Adrenal gland (tissue), 9 donors: ENCODE measurements at regions not wholly inside any gene's neighbourhood (a gene's known extent, or its start where the extent isn't known, plus 50 kb on each side); places are given as distances from the start of the nearest gene placed in this dataset.

Source experiments
- DNase-seq, 7 donors: peaks; one replicate each; pipeline ENCODE4 v3.0.0-alpha.2; 2019 to 2020
- H3K27ac ChIP-seq, 5 donors: fragments of 200-600 bp; sonication (generic) in 4 of 5; 1 replicate in 3 of 5; 2 replicates in 2 of 5; pipeline versions ENCODE4 v1.5.1 to v1.8.0; 2016 to 2020; ENCODE audit warnings: mild to moderate bottlenecking in 1 of 5
- H3K27me3 ChIP-seq: fragments of 200-600 bp; 2 replicates; pipeline ENCODE4 v1.8.0; 2021
- H3K36me3 ChIP-seq, 2 donors: fragments of 200-600 bp; replicated peaks in 1 of 2; 1 replicate in 1 of 2; 2 replicates in 1 of 2; pipeline versions ENCODE4 v1.5.1 to v1.8.0; 2018 to 2022
- H3K4me1 ChIP-seq, 2 donors: fragments of 200-600 bp; replicated peaks in 1 of 2; 1 replicate in 1 of 2; 2 replicates in 1 of 2; pipeline versions ENCODE4 v1.5.1 to v1.8.0; 2018 to 2021
- H3K4me3 ChIP-seq, 4 donors: fragments of 200-600 bp; sonication (generic) in 3 of 4; one replicate each; pipeline ENCODE4 v1.5.1; 2016 to 2018
- H3K9me3 ChIP-seq, 3 donors: fragments of 200-600 bp; sonication (generic) in 1 of 3; replicated peaks in 1 of 3; 1 replicate in 2 of 3; 2 replicates in 1 of 3; pipeline versions ENCODE4 v1.5.1 to v1.8.0; 2016 to 2021
- POLR2A ChIP-seq, 2 donors: fragments of 450-650 bp; IDR thresholded peaks; one replicate each; pipeline ENCODE4 v1.6.1; 2017; ENCODE audit warnings: antibody characterized with exemption in 2 of 2, mild to moderate bottlenecking in 2 of 2, moderate library complexity in 1 of 2
- WGBS, 4 donors: extraction: QIAGEN DNeasy Blood & Tissue Kit in 2 of 4; methylation state at CpG; one replicate each; pipeline versions ENCODE4 v1.1.5 to v1.1.7; 2013 to 2017; 5-methylcytosine and 5-hydroxymethylcytosine counted together
- intact Hi-C, 2 donors: fragments of 100-400 bp; cut with DNase I; formaldehyde crosslinking; loops; one replicate each; pipeline versions ENCODE4 v1.14.1 to v1.15.0; 2022 to 2023
- TF ChIP-seq, protein P1 (sequence below), 6 experiments: fragments of 450-650 bp in 4 of 6; fragments of 200-600 bp in 2 of 6; sonication (generic) in 1 of 6; IDR thresholded peaks; 1 replicate in 5 of 6; 2 replicates in 1 of 6; pipeline versions ENCODE4 v1.5.1 to v1.8.0; 2016 to 2021; ENCODE audit warnings: antibody characterized with exemption in 6 of 6, mild to moderate bottlenecking in 2 of 6, moderate library complexity in 1 of 6
- donor health status: healthy with polysubstance abuse.
- donor health status: Bipolar disorder and iron deficiency.
- donor health status: DM: yes; HTN: yes; CAD: no.
- donor health status: DM: no; HTN: no; CAD: no.
- donor health status: DM: no; HTN: no; CAD: no.

DNA sequence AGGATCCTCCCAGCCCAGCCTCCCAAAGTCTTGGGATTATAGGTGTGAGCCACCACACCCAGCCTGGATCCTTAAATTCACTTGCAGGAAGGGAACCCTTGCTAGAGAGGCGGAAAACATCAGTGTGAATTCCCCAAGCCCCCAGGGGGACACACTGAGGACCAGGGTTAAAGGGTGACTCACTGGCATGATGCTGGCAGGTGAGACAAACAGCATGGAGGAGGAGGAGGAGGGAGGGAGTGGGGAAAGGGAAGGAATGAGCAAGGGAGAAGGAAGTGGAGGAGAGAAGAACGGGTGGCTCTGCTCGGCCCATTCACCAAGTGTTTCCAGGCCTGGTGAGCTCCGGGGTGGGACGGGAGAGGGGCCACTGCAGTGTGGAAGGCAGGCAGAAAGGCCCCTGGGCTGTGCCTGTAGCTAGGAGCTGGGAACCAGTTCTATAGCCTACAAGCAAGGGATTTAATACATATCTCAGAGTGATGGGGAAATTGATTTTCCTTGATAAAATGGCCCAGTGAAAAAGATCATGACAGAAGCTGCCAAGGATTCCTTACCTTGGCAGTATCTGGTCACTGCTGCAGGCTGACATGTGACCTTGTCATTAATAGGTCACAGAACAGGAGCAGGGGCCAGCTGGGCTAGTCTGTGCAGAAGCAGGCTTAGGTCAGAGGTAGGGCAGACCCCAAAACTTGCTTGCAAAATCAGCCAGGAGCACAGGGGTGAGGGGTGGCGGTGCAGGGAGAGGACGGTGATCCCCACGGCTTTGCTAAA, 370.2 kb downstream of the SHANK2 start:
- H3K36me3 ChIP-seq = no peaks in the 10 kb centered on the region
- no peak overlapping the region for H3K4me3 ChIP-seq
- DNase-seq = no peak
- intact Hi-C loops = no loop called here
- no peaks in the 10 kb centered on the region for H3K4me1 ChIP-seq
- no peak overlapping the region for H3K27ac ChIP-seq
- WGBS, 4 donors = 67 to 76% (median 74%) methylated on average over 8 of the region's 8 CpGs
- no peaks in the 10 kb centered on the region for H3K9me3 ChIP-seq
- TF ChIP-seq, protein P1, sequence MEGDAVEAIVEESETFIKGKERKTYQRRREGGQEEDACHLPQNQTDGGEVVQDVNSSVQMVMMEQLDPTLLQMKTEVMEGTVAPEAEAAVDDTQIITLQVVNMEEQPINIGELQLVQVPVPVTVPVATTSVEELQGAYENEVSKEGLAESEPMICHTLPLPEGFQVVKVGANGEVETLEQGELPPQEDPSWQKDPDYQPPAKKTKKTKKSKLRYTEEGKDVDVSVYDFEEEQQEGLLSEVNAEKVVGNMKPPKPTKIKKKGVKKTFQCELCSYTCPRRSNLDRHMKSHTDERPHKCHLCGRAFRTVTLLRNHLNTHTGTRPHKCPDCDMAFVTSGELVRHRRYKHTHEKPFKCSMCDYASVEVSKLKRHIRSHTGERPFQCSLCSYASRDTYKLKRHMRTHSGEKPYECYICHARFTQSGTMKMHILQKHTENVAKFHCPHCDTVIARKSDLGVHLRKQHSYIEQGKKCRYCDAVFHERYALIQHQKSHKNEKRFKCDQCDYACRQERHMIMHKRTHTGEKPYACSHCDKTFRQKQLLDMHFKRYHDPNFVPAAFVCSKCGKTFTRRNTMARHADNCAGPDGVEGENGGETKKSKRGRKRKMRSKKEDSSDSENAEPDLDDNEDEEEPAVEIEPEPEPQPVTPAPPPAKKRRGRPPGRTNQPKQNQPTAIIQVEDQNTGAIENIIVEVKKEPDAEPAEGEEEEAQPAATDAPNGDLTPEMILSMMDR (IDR thresholded peaks at IDR 0.05) = no peak
- TF ChIP-seq POLR2A (IDR thresholded peaks at IDR 0.05) = no peak
- no peaks in the 10 kb centered on the region for H3K27me3 ChIP-seq

DNA sequence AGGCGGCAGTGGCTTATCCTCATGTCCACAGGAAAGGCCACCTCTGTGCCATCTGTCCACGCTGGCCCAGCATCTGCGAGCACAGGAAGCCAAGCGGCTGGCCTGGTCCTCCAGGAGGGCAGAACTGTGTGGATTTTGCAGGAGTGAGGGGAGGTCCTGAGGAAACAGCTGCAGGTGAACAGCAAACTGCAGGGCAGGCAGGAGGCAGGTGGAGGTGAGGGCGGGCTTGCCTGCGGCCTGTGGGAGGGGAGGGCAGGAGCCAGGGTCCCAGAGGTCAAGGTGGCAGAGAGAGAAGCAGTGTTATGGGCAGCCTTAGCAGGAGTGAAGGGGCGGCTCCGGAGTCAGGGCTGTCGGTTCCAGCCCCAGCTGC, 369.7 kb downstream of the SHANK2 start:
- 72 to 86% (median 83%) methylated on average over 6 to 9 of the region's 9 CpGs for whole genome bisulfite sequencing, 4 donors
- DNase-seq = no peak
- no peaks in the 10 kb centered on the region for H3K36me3 ChIP-seq
- H3K27ac ChIP-seq = no peak overlapping the region
- H3K4me1 ChIP-seq = no peaks in the 10 kb centered on the region
- H3K4me3 ChIP-seq = no peak overlapping the region
- no peaks in the 10 kb centered on the region for H3K9me3 ChIP-seq
- intact Hi-C loops = no loop called here
- no peak for TF ChIP-seq POLR2A (IDR thresholded peaks at IDR 0.05)
- TF ChIP-seq, protein P1 (IDR thresholded peaks at IDR 0.05) = no peak
- no peaks in the 10 kb centered on the region for H3K27me3 ChIP-seq

DNA sequence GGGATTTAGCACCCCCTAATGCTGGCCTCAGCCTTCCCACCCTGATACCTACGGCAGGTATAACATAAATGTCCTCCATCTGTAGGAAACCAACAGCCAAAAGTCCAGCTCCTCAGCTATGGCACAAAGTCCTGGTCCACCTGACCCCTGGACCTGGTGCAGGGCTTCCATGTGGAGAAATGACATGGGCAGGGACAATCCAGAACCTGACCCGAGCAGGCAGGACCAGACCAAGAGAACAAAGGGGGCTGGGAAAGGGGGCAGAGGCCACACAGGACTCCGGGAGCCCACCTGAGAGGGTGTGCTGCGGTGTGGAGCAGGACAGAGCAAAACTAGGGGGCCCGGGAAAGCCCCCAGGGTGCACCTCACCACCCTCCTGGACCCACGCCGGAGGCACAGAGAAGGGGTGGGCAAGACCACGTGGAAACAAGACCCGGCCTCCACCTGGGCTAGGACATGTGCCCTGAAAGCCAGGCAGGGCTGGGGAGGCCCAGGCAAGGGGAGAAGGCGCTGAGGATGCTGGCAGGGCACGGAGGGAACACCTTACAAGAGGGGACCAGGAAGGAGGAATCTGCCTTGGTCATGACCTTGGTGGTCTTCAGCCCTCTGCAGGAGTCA, 368.9 kb downstream of the SHANK2 start:
- intact Hi-C loops = no loop called here
- H3K9me3 ChIP-seq = no peaks in the 10 kb centered on the region
- H3K27ac ChIP-seq = no peak overlapping the region
- no peak overlapping the region for H3K4me3 ChIP-seq
- DNase-seq = no peak
- no peaks in the 10 kb centered on the region for H3K36me3 ChIP-seq
- H3K4me1 ChIP-seq = no peaks in the 10 kb centered on the region
- no peak for TF ChIP-seq POLR2A (IDR thresholded peaks at IDR 0.05)
- TF ChIP-seq, protein P1 (IDR thresholded peaks at IDR 0.05) = no peak
- 90 to 92% (median 91%) methylated on average over 10 to 11 of the region's 11 CpGs for WGBS, 4 donors
- H3K27me3 ChIP-seq = no peaks in the 10 kb centered on the region

DNA sequence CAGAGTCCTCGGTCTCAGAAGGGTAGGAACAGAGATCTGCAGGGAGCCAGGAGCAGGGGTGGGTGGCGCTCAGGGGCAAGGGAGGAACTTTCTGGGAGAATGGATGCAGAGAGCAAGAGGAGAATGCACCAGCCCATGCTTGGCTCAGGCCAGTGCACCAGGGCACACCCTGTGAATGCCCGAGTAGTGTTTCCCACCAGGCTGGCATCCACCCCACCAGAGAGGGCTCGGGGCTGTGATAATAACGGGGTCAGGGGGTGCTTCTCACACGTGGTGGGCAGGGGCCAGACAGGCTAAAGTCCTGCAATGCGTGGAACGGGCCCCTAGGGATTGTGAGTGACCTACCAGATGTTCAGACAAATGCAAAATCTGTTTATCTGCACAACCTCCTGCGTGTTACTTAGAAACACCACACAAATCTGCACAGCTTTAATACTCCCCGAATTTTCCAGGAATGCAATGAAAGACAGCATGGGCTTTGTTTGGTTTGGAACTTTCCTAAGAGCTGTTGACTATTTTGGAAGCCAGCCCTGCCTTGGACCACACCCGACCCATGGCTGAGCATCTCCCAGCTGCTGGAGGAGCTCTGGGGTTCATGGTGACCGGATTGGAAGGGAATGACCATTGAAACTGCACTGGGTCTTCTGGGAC, 368.3 kb downstream of the SHANK2 start:
- Histone ChIP-seq H3K36me3 (no peaks in the 10 kb centered on the region), H3K9me3 (no peaks in the 10 kb centered on the region), H3K4me1 (no peaks in the 10 kb centered on the region), H3K27me3 (no peaks in the 10 kb centered on the region), H3K27ac (no peak overlapping the region), H3K4me3 (no peak overlapping the region)
- intact Hi-C loops = no loop called here
- WGBS, 4 donors = 60 to 74% (median 65%) methylated on average over 12 of the region's 12 CpGs
- DNase-seq = no peak
- TF ChIP-seq, protein P1 (IDR thresholded peaks at IDR 0.05) = no peak
- TF ChIP-seq POLR2A (IDR thresholded peaks at IDR 0.05) = no peak
